OCI-LY1 (cell line): ENCODE measurements at regions not wholly inside any gene's neighbourhood (a gene's known extent, or its start where the extent isn't known, plus 50 kb on each side); places are given as distances from the start of the nearest gene placed in this dataset.

Source experiments
- H2AFZ ChIP-seq: fragments of 200-600 bp; sonication (generic), shearing (Covaris generic); 2 replicates; pipeline ENCODE4 v1.6.0; 2014; ENCODE audit warnings: antibody characterized with exemption, mild to moderate bottlenecking, low read length
- H3F3A ChIP-seq: fragments of 200-600 bp; sonication (generic), shearing (Covaris generic); 2 replicates; pipeline ENCODE4 v1.6.0; 2014; ENCODE audit warnings: mild to moderate bottlenecking, antibody characterized with exemption, low read length, moderate library complexity; ENCODE audit not compliant: insufficient read depth
- H3K27ac ChIP-seq: fragments of 200-600 bp; sonication (generic); 2 replicates; pipeline ENCODE4 v1.5.1; 2014; ENCODE audit warnings: low read length, mixed run types, mild to moderate bottlenecking, low read depth; ENCODE audit not compliant: poor library complexity, severe bottlenecking
- H3K27me3 ChIP-seq: fragments of 200-600 bp; sonication (generic); 2 replicates; pipeline ENCODE4 v1.6.0; 2014; ENCODE audit warnings: antibody characterized with exemption, mild to moderate bottlenecking, low read length, moderate library complexity; ENCODE audit not compliant: insufficient read depth
- H3K36me3 ChIP-seq: fragments of 200-600 bp; sonication (generic); 2 replicates; pipeline ENCODE4 v1.6.1; 2014; ENCODE audit warnings: mild to moderate bottlenecking, antibody characterized with exemption, low read length, moderate library complexity, mixed read lengths; ENCODE audit not compliant: insufficient read depth
- H3K4me1 ChIP-seq: fragments of 200-600 bp; sonication (generic); 2 replicates; pipeline ENCODE4 v1.5.1; 2014; ENCODE audit warnings: mild to moderate bottlenecking, low read length, moderate library complexity; ENCODE audit not compliant: insufficient read depth, severe bottlenecking
- H3K4me2 ChIP-seq: fragments of 200-600 bp; sonication (generic), shearing (Covaris generic); 2 replicates; pipeline ENCODE4 v1.6.1; 2014; ENCODE audit warnings: low read length
- H3K4me3 ChIP-seq: fragments of 200-600 bp; sonication (generic); 2 replicates; pipeline ENCODE4 v1.5.1; 2014; ENCODE audit warnings: low read length, low read depth, mild to moderate bottlenecking, mixed read lengths; ENCODE audit not compliant: poor library complexity, severe bottlenecking
- H3K79me2 ChIP-seq: fragments of 200-600 bp; shearing (Covaris generic); 2 replicates; pipeline ENCODE4 v1.6.1; 2016; ENCODE audit warnings: mixed run types, low read length, mixed read lengths; ENCODE audit not compliant: insufficient read depth
- H3K9ac ChIP-seq: fragments of 200-600 bp; sonication (generic), shearing (Covaris generic); 2 replicates; pipeline ENCODE4 v1.6.1; 2014; ENCODE audit warnings: mild to moderate bottlenecking, low read length, mixed read lengths
- H3K9me2 ChIP-seq: fragments of 200-600 bp; sonication (generic), shearing (Covaris generic); 2 replicates; pipeline ENCODE4 v1.6.1; 2014; ENCODE audit warnings: low read depth, mild to moderate bottlenecking, low read length, mixed read lengths
- H3K9me3 ChIP-seq: fragments of 200-600 bp; shearing (Covaris generic); 2 replicates; pipeline ENCODE4 v1.6.1; 2014; ENCODE audit warnings: low read length, mixed read lengths
- H4K20me1 ChIP-seq: fragments of 200-600 bp; sonication (generic), shearing (Covaris generic); 2 replicates; pipeline ENCODE4 v1.6.0; 2016; ENCODE audit warnings: mild to moderate bottlenecking, low read length; ENCODE audit not compliant: insufficient read depth
- CTCF ChIP-seq: fragments of 200-600 bp; sonication (generic), shearing (Covaris generic); IDR thresholded peaks from 2 replicates; pipeline ENCODE4 v1.5.1; 2017; ENCODE audit warnings: mild to moderate bottlenecking, antibody characterized with exemption, low read length, moderate library complexity, mixed read lengths
- EZH2 ChIP-seq: fragments of 200-600 bp; sonication (generic), shearing (Covaris generic); IDR thresholded peaks from 2 replicates; pipeline ENCODE4 v1.8.0; 2017; ENCODE audit warnings: borderline replicate concordance, mixed run types, mild to moderate bottlenecking, antibody characterized with exemption, low read length, moderate library complexity, mixed read lengths

GRCh38 chr17:72422204-72422504 is 301.3 kb downstream of the SOX9 start:
- TF ChIP-seq EZH2 = no peak
- TF ChIP-seq CTCF = no peak
- Histone ChIP-seq H3K27me3 (no peaks in the 10 kb centered on the region; the same call in 1 of the 2 replicates), H3F3A (no peaks in the 10 kb centered on the region), H3K9me3 (0 out of 2 replicates have a peak, but pooled peaks cover 3% of the 10 kb centered on the region), H2AFZ (no peak overlapping the region), H3K9me2 (no peaks in the 10 kb centered on the region), H3K4me1 (no peaks in the 10 kb centered on the region), H3K9ac (no peak overlapping the region), H3K27ac (no peak overlapping the region), H3K79me2 (no peaks in the 10 kb centered on the region), H3K36me3 (no peaks in the 10 kb centered on the region), H4K20me1 (no peaks in the 10 kb centered on the region), H3K4me3 (no peak overlapping the region), H3K4me2 (no peak overlapping the region)

- Histone ChIP-seq H3K27me3 (no peaks in the 10 kb centered on the region; the same call in 1 of the 2 replicates), H3F3A (no peaks in the 10 kb centered on the region), H3K9ac (no peak overlapping the region), H4K20me1 (no peaks in the 10 kb centered on the region), H2AFZ (no peak overlapping the region), H3K4me3 (no peak overlapping the region), H3K79me2 (no peaks in the 10 kb centered on the region), H3K9me2 (no peaks in the 10 kb centered on the region), H3K36me3 (no peaks in the 10 kb centered on the region), H3K4me2 (no peak overlapping the region), H3K27ac (no peak overlapping the region), H3K4me1 (no peaks in the 10 kb centered on the region), H3K9me3 (0 out of 2 replicates have a peak, but pooled peaks cover 2% of the 10 kb centered on the region)
- TF ChIP-seq EZH2 = no peak
- no peak for TF ChIP-seq CTCF
Observed at GRCh38 chr17:72422505-72423285, 301.9 kb downstream of the SOX9 start.

- Histone ChIP-seq H3K79me2 (no peaks in the 10 kb centered on the region), H3K9ac (no peak overlapping the region), H2AFZ (no peak overlapping the region), H3K9me3 (no peaks in the 10 kb centered on the region), H4K20me1 (no peaks in the 10 kb centered on the region), H3K27ac (no peak overlapping the region), H3K4me3 (no peak overlapping the region), H3K9me2 (no peaks in the 10 kb centered on the region), H3K4me1 (no peaks in the 10 kb centered on the region), H3F3A (no peaks in the 10 kb centered on the region), H3K4me2 (no peak overlapping the region), H3K36me3 (no peaks in the 10 kb centered on the region), H3K27me3 (no peaks in the 10 kb centered on the region; the same call in 1 of the 2 replicates)
- TF ChIP-seq CTCF = no peak
- no peak for TF ChIP-seq EZH2
Observed at GRCh38 chr17:72423286-72423589, 302.4 kb downstream of the SOX9 start.
